GM12878 (cell line): ENCODE measurements at regions not wholly inside any gene's neighbourhood (a gene's known extent, or its start where the extent isn't known, plus 50 kb on each side); places are given as distances from the start of the nearest gene placed in this dataset.

Experiments
- CHD4 ChIP-seq: fragments of 200-600 bp; sonication (generic); IDR thresholded peaks from 2 replicates; pipeline ENCODE4 v1.6.1; 2016; ENCODE audit warnings: mild to moderate bottlenecking
- EGR1 ChIP-seq, 2 experiments: IDR thresholded peaks; 1 replicate in 1 of 2; 2 replicates in 1 of 2; pipeline ENCODE4 v1.6.1; 2011 to 2012; ENCODE audit warnings: low read depth in 2 of 2, low read length in 2 of 2, borderline replicate concordance in 1 of 2, mild to moderate bottlenecking in 1 of 2, moderate library complexity in 1 of 2
- MTA3 ChIP-seq: IDR thresholded peaks from 2 replicates; pipeline ENCODE4 v1.6.1; 2012; ENCODE audit warnings: low read length, inconsistent platforms, borderline replicate concordance
- NR2C1 ChIP-seq: fragments of 450-650 bp; IDR thresholded peaks from 2 replicates; pipeline ENCODE4 v1.6.1; 2017; ENCODE audit warnings: antibody characterized with exemption, mild to moderate bottlenecking, moderate library complexity
- POLR2A ChIP-seq: IDR thresholded peaks from 2 replicates; pipeline ENCODE4 v1.6.1; 2011; ENCODE audit warnings: low read depth, mild to moderate bottlenecking, low read length
- POLR2AphosphoS5 ChIP-seq: IDR thresholded peaks from 2 replicates; pipeline ENCODE4 v1.6.1; 2011; ENCODE audit warnings: mild to moderate bottlenecking, low read length, inconsistent platforms
- RAD21 ChIP-seq: IDR thresholded peaks from 2 replicates; pipeline ENCODE4 v1.6.1; 2011; ENCODE audit warnings: mild to moderate bottlenecking, low read depth, low read length, moderate library complexity; ENCODE audit not compliant: insufficient read depth
- REST ChIP-seq: IDR thresholded peaks from 2 replicates; pipeline ENCODE4 v1.6.1; 2012; ENCODE audit warnings: mild to moderate bottlenecking, low read depth, low read length
- SIN3A ChIP-seq: IDR thresholded peaks from 2 replicates; pipeline ENCODE4 v1.6.1; 2012; ENCODE audit warnings: low read depth, low read length, improper control_type of control experiment
- ZBTB33 ChIP-seq: fragments of 450-650 bp; IDR thresholded peaks from 2 replicates; pipeline ENCODE4 v1.6.1; 2017; ENCODE audit warnings: mild to moderate bottlenecking
- TF ChIP-seq, protein P1 (sequence below): fragments of 450-650 bp; IDR thresholded peaks from 2 replicates; pipeline ENCODE4 v1.6.1; 2017; ENCODE audit warnings: mild to moderate bottlenecking, low read depth, inconsistent platforms; ENCODE audit not compliant: poor library complexity, severe bottlenecking
- TF ChIP-seq, protein P2 (sequence below), 3 experiments: IDR thresholded peaks in 2 of 3; conservative IDR thresholded peaks in 1 of 3; 2 replicates each; pipeline ENCODE4 v1.5.1; 2011; ENCODE audit warnings: low read depth in 3 of 3, low read length in 3 of 3, mild to moderate bottlenecking in 3 of 3, control low read depth in 2 of 3, moderate library complexity in 2 of 3, inconsistent platforms in 1 of 3, mixed read lengths in 1 of 3; ENCODE audit not compliant: control insufficient read depth in 2 of 3, insufficient read depth in 1 of 3; ENCODE audit errors: extremely low read depth in 1 of 3
- TF ChIP-seq, protein P3 (sequence below): fragments of 450-650 bp; conservative IDR thresholded peaks from 2 replicates; pipeline ENCODE4 v1.6.1; 2017; ENCODE audit warnings: mild to moderate bottlenecking, moderate library complexity

DNA sequence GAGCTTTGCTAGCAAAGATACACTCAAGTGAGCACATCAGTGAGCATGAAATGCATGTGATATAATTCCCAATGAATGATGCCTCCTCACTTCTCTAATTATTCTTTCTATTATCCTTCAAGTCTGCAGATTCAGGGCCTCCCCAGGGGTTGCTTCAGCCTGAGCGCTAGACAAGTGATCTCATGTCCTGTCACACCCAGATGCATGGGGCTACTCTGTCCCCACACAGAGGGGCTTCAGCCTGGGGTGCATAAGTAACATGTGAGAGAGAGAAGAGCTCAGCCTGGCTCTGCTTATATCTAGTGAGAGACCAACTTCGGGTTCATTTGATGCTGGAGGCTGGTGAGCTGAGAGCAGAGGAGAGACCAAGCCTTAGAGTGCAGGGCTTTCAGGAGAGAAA, 85.2 kb downstream of the VPREB1 start:
- TF ChIP-seq POLR2A (no peak), REST (no peak), NR2C1 (no peak), EGR1 (IDR thresholded peaks at IDR 0.05; ENCODE audit: borderline replicate concordance in 1 of 2, low read depth in 2 of 2, low read length in 2 of 2) (no peak), RAD21 (no peak), ZBTB33 (no peak), MTA3 (no peak), CHD4 (no peak), SIN3A (no peak), POLR2AphosphoS5 (no peak)
- TF ChIP-seq, protein P1, sequence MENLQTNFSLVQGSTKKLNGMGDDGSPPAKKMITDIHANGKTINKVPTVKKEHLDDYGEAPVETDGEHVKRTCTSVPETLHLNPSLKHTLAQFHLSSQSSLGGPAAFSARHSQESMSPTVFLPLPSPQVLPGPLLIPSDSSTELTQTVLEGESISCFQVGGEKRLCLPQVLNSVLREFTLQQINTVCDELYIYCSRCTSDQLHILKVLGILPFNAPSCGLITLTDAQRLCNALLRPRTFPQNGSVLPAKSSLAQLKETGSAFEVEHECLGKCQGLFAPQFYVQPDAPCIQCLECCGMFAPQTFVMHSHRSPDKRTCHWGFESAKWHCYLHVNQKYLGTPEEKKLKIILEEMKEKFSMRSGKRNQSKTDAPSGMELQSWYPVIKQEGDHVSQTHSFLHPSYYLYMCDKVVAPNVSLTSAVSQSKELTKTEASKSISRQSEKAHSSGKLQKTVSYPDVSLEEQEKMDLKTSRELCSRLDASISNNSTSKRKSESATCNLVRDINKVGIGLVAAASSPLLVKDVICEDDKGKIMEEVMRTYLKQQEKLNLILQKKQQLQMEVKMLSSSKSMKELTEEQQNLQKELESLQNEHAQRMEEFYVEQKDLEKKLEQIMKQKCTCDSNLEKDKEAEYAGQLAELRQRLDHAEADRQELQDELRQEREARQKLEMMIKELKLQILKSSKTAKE = no peak
- TF ChIP-seq, protein P2, sequence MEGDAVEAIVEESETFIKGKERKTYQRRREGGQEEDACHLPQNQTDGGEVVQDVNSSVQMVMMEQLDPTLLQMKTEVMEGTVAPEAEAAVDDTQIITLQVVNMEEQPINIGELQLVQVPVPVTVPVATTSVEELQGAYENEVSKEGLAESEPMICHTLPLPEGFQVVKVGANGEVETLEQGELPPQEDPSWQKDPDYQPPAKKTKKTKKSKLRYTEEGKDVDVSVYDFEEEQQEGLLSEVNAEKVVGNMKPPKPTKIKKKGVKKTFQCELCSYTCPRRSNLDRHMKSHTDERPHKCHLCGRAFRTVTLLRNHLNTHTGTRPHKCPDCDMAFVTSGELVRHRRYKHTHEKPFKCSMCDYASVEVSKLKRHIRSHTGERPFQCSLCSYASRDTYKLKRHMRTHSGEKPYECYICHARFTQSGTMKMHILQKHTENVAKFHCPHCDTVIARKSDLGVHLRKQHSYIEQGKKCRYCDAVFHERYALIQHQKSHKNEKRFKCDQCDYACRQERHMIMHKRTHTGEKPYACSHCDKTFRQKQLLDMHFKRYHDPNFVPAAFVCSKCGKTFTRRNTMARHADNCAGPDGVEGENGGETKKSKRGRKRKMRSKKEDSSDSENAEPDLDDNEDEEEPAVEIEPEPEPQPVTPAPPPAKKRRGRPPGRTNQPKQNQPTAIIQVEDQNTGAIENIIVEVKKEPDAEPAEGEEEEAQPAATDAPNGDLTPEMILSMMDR (IDR thresholded peaks at IDR 0.05 in 2 of 3, conservative IDR thresholded peaks at IDR 0.05 in 1 of 3; ENCODE audit: control insufficient read depth in 2 of 3, extremely low read depth in 1 of 3, insufficient read depth in 1 of 3, low read depth in 3 of 3, low read length in 3 of 3) = no peak
- TF ChIP-seq, protein P3, sequence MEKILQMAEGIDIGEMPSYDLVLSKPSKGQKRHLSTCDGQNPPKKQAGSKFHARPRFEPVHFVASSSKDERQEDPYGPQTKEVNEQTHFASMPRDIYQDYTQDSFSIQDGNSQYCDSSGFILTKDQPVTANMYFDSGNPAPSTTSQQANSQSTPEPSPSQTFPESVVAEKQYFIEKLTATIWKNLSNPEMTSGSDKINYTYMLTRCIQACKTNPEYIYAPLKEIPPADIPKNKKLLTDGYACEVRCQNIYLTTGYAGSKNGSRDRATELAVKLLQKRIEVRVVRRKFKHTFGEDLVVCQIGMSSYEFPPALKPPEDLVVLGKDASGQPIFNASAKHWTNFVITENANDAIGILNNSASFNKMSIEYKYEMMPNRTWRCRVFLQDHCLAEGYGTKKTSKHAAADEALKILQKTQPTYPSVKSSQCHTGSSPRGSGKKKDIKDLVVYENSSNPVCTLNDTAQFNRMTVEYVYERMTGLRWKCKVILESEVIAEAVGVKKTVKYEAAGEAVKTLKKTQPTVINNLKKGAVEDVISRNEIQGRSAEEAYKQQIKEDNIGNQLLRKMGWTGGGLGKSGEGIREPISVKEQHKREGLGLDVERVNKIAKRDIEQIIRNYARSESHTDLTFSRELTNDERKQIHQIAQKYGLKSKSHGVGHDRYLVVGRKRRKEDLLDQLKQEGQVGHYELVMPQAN = no peak
